ENCODE measurements at regions not wholly inside any gene's neighbourhood (a gene's known extent, or its start where the extent isn't known, plus 50 kb on each side); places are given as distances from the start of the nearest gene placed in this dataset.

DNA sequence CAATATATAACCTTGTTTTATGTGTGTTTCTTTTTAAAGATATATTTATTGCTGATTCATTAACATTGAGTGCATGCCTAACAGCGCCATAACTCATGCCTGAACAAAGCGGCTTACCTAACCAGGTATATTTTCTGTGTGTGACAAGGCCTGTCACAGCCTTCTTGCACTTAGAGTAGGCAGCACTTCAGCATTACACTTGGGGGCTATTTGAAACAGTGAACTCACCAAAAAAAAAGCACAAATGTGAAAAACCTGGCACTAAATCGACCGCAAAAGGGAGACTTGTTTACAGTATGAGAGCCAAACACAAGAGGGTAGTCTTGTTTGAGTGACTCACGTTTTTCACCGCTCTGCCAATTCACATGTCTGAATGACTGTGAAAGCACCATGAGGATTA is 111.7 kb downstream of the DISP1 start:
- peak; percentile 32 for DNase-seq (ENCODE audit: low read depth)
- H3K4me3 ChIP-seq (ENCODE audit: low read depth, low read length), result no peak overlapping the region
- TF ChIP-seq, protein P1, sequence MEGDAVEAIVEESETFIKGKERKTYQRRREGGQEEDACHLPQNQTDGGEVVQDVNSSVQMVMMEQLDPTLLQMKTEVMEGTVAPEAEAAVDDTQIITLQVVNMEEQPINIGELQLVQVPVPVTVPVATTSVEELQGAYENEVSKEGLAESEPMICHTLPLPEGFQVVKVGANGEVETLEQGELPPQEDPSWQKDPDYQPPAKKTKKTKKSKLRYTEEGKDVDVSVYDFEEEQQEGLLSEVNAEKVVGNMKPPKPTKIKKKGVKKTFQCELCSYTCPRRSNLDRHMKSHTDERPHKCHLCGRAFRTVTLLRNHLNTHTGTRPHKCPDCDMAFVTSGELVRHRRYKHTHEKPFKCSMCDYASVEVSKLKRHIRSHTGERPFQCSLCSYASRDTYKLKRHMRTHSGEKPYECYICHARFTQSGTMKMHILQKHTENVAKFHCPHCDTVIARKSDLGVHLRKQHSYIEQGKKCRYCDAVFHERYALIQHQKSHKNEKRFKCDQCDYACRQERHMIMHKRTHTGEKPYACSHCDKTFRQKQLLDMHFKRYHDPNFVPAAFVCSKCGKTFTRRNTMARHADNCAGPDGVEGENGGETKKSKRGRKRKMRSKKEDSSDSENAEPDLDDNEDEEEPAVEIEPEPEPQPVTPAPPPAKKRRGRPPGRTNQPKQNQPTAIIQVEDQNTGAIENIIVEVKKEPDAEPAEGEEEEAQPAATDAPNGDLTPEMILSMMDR (IDR thresholded peaks at IDR 0.05; ENCODE audit: insufficient read depth, low read depth, low read length), result no peak

DNA sequence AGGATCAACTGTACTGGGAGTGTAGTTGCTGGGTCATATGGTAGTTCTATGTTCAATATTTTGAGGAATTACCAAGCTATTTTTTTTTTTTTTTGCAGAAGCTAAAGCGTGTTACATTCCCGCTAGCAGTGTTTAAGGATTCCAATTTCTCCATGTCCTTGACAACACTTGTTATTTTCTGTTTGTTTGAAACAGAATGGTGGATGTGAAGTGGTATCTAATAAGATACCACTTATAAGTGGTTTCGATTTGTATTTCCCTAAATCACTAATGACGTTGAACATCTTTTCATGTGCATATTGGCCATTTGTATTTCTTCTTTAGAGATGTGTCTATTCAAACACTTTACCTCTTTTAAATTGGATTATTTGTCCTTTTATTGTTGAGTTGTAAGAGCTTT is 112.2 kb downstream of the DISP1 start:
- DNase-seq (ENCODE audit: low read depth), result no peak
- TF ChIP-seq, protein P1 (IDR thresholded peaks at IDR 0.05; ENCODE audit: insufficient read depth, low read depth, low read length), result no peak
- no peak overlapping the region for H3K4me3 ChIP-seq (ENCODE audit: low read depth, low read length)

DNA sequence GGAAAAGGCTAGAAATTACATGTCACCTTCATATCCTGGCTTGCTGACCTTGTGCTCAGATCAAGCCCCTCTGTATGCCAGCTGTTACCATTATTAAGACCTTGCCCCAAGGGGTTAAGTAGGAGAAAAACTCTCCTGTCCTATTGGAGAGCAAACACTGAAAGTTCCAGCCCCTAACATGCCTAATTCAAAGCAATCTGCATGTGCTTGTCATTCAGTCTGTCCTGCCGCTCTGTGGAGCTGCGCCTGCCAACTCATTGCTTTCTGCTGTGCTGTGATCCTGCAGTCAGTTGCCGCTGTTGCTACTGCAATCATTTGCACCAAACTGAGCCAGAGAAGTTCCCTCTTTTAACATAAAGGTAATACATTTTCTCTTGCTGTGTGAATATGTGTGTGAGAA is 113.4 kb downstream of the DISP1 start:
- peak; percentile 49 for DNase-seq (ENCODE audit: low read depth)
- TF ChIP-seq, protein P1 (IDR thresholded peaks at IDR 0.05; ENCODE audit: insufficient read depth, low read depth, low read length), result no peak
- H3K4me3 ChIP-seq (ENCODE audit: low read depth, low read length), result peak overlapping the region; percentile 42

DNA sequence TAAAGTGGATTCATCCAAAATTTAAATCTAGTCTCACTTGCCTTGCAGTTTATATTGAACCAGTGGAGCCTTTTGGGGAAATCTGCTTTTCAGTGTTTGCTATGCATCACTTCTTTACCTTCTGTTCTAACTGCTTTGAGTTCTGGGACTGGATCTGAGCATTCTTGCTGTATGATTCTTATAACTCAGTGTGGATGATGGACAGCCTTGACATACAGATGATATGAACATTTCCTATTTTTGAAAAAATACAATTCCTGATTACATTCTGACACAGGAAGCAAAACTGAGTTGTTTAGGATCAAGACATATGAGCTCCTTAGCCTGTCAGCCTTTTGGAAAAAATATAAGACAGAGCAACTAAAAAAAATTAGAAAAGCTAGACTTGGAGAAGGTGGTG is 115.2 kb downstream of the DISP1 start:
- no peak overlapping the region for H3K4me3 ChIP-seq (ENCODE audit: low read depth, low read length)
- TF ChIP-seq, protein P1 (IDR thresholded peaks at IDR 0.05; ENCODE audit: insufficient read depth, low read depth, low read length), result no peak
- DNase-seq (ENCODE audit: low read depth), result no peak

GRCh38 chr1:222931023-222931422 is 116.2 kb downstream of the DISP1 start:
- peak; percentile 24 for DNase-seq (ENCODE audit: low read depth)
- TF ChIP-seq, protein P1 (IDR thresholded peaks at IDR 0.05; ENCODE audit: insufficient read depth, low read depth, low read length), result no peak
- H3K4me3 ChIP-seq (ENCODE audit: low read depth, low read length), result no peak overlapping the region

- TF ChIP-seq, protein P1 (IDR thresholded peaks at IDR 0.05; ENCODE audit: insufficient read depth, low read depth, low read length), result no peak
- DNase-seq (ENCODE audit: low read depth), result no peak
- no peak overlapping the region for H3K4me3 ChIP-seq (ENCODE audit: low read depth, low read length)
These were observed 118.4 kb downstream of the DISP1 start for GRCh38 chr1:222933273-222933672.

DNA sequence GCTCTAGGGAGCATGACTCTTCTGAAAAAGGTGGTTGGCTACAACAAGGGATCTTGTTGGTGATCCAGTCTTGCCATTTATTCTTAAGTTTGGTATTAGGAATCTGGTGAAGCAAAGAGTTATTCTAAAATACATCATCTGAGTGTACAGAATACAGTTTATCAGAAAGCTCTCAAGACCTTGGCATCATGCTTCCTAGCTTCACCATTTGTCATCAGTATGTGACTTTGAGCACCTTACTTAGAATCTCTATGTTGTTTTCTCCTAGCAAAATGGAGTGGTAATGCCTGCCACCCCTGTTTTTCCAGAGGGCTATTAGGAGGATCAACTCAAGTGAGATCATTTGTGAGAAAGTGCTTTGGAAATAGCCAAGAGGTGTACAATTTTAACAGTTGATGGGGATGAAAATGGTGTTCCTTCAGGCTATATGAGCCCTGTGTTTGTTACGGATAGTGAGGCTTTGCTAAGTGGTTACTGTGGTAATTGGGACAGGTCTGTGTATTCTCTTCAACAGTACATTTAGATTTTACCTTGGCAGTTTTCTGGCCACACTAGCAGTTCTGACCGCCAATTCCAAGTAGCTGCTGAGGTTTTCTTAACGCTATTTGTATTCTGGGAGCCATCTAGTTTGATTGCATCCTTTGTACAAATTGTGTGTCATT is 120.5 kb downstream of the DISP1 start:
- no peak overlapping the region for H3K4me3 ChIP-seq (ENCODE audit: low read depth, low read length)
- TF ChIP-seq, protein P1 (IDR thresholded peaks at IDR 0.05; ENCODE audit: insufficient read depth, low read depth, low read length), result no peak
- DNase-seq (ENCODE audit: low read depth), result no peak
